Stimulated activated CD4-positive, alpha-beta T cell treated with anti-CD3 and anti-CD28 coated beads, Interleukin-4, amount 100 ng/mL, for 4 hours (primary cell): ENCODE measurements at regions not wholly inside any gene's neighbourhood (a gene's known extent, or its start where the extent isn't known, plus 50 kb on each side); places are given as distances from the start of the nearest gene placed in this dataset.
"Not testable (repeated sequence)": the region's sequence is repeated elsewhere in the genome, so short reads cannot be mapped to it uniquely, and the experiment has no call there.

Source experiments
- DNase-seq, 2 experiments: peaks; one replicate each; pipeline ENCODE4 v3.0.0-alpha.2; 2020

DNA sequence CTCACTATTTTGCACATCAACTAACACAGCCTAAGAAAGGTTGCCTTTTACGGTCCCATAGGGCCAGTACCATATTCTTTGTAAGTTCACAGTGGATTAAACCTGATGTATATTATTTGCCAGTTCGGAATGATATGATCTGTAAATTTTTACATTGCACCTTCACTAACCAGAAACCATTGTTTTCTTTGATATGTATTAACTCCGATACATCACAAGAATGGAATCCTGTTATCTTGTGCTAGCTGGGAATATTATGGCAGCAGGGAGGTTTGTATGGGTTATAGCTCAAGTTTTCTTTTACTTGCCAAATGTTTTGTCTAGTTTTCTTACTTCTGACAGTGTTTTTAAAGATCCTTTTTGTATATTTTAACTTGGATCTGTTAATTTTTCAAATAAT is 51.4 kb upstream of the S1PR1 start:
- no peak for DNase-seq

DNA sequence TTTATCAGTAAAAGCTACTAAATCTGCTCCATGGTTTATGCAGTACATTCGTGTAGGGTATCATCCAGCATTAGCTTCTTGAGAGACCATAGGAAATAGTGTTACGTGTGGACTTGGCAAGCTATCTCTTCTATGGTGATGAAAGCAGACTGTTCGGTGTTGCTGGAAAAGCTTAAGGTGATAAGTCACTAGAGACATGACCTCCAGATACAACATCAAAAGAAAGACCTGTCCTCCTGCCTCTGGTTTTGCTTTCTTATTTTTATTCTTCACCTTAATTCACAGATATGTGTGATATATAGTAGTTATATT is 53.5 kb upstream of the S1PR1 start:
- DNase-seq: no peak

DNA sequence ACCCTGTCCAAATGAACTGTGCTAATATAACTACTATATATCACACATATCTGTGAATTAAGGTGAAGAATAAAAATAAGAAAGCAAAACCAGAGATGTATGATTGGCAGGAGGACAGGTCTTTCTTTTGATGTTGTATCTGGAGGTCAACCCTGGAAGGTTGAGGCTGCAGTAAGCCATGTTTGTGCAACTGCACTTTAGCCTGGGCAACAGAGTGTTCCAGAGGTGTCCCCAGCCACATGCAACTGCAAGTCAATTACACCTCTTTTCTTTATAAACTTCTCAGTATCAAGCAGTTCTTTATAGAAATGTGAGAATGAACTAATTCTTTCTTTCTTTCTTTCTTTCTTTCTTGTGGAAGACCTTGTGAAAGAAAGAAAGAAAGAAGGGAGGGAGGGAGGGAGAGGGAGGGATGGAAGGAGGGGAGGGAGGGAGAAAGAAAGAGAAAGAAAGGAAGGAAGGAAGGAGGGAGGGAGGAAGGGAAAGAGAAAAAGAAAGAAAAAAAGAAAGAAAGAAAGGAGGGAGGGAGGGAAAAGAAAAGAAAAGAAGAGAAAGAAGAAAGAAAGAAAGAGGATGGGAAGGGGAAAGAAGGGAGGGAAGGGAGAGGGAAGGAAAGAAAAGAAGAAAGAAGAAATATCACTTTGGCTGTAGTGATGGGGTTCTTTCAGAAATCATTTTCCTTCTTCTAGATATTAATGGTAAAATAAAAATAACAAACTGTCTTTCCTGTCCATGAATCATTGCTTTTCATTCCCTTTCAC is 54.0 kb upstream of the S1PR1 start:
- no peak for DNase-seq

DNA sequence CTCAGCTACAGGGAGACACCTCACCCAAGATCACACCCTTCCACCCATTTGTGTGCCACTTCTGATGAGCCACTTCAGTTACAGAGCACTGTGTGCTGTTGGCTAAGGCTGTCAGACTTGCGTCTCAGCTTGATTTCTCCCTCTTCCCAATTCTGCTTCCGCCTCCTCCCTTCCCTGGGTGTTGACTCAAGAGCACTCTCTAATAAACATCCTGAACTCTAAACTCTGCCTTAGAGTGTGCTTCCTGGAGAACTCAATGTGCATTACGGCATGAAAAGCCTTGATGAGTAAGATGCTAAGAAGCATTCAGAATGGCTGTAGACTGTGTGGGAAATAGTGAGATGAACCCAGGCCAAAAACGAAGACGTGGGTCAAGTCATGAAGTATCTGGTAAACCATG is 54.9 kb upstream of the S1PR1 start:
- DNase-seq: no peak

GRCh38 chr1:101178688-101179491 is 57.9 kb upstream of the S1PR1 start:
- DNase-seq: peak in 1 of 2 experiments; percentile 45

- DNase-seq: peak; percentile 8 to 35
Measured at GRCh38 chr1:101178341-101178687, 58.5 kb upstream of the S1PR1 start.

GRCh38 chr1:101175886-101176285 is 60.9 kb upstream of the S1PR1 start:
- no peak for DNase-seq

DNA sequence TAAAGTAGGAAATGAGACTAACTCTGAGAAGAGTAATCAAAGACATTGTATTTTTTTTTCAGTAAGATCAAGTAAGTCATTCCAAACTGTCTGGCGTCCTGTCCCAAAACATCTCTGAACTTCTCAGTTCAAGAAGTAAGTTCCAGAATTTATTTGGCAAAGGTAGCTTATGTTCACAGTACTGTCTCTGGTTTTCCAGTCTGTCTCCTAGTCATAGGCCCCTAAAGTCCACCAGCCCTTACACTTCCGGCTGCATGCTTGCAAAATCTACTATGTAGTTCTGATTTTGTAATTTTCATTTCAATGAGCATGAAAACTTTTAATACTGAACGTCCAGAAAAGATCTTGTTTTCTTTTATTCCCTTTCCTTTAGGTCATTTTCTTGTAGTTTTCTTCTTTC is 61.4 kb upstream of the S1PR1 start:
- DNase-seq: no peak

- DNase-seq: no peak
Measured at GRCh38 chr1:101174722-101175121, 62.1 kb upstream of the S1PR1 start.

DNA sequence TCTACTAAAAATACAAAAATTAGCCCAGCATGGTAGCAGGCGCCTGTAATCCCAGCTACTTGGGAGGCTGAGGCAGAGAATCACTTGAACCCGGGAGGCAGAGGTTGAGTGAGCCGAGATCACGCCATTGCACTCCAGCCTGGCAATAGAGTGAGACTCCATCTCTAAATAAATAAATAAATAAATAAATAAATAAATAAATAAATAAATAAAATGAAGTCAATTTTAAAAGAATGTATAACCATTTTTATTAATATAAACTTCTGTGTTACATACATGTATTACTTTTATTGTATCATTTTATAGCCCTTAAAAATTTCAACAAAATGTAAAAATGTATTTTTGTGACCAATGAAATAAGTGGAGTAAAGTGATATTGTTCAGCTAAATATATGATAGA is 62.5 kb upstream of the S1PR1 start:
- DNase-seq: not testable (repeated sequence)

GRCh38 chr1:101170506-101171050 is 66.2 kb upstream of the S1PR1 start:
- DNase-seq: no peak

DNA sequence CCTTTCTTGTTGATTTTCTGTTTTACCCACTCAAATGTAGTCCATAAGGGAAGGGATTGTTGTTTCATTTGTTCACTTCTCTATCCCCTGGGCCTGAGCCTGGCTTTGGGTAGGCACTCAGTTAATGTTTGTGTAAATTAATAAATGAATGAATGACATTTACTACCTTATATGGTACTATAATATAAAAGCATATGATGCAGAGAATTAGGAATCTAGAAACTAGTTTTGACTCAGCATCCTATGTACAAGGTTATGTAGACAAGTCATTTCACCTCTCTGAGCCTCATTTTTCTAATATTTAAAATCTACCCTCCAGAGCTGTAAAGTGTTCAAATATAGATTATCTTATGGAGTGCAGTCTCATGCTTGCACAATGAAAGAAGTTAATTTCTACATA is 68.9 kb upstream of the S1PR1 start:
- no peak for DNase-seq

- DNase-seq: no peak
Measured at GRCh38 chr1:101166583-101167120, 70.2 kb upstream of the S1PR1 start.

- DNase-seq: no peak
Measured at GRCh38 chr1:101165954-101166353, 70.9 kb upstream of the S1PR1 start.

- DNase-seq: no peak
Measured at GRCh38 chr1:101165532-101165931, 71.3 kb upstream of the S1PR1 start.

GRCh38 chr1:101164776-101165175 is 72.0 kb upstream of the S1PR1 start:
- no peak for DNase-seq

DNA sequence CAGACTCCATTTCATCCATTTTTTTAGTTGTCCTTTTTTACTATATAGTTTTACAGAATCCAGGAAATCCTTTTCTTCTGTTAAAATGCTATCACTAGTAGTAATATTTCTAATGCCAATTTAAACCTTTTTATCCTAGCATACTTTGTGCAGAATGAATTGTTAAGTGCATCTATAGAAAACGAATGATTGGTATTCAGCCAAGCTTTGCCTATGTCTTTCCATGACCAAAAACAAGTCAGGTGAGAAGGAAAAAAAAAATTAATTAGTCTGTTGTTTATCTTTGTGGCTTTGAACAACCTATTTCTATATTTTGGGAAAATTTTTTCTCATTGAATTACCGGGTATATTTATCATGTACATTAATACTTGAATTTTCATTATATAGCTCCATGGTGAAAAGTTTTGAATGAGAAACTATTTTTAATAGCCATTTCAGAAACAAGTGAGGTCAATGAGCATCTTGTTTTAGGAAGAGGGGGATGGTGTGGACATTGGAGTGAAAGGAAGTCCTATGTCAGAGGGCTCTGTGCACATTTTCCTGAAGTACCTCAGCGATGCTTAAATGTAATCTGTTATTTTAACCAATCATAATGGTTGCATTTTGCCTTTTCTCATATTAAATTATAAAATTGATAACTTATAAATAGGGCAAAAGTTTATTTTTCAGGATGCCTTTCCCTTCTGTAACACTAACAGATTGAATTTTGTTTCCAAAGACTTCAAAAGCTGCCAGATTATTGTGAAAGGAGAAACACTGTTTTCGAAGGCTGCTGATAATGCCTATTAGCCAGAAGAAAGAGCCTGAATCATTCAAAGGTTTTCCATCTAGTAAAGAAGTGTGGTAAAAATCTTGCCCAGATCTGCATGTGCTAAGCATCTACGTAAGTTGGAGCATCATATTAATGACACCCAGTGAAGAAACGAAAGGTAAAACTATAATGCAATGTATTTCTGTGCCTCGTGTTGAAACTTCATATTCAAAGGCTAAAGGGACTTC is 73.8 kb upstream of the S1PR1 start:
- no peak for DNase-seq

- no peak for DNase-seq
Measured at GRCh38 chr1:101162300-101162699, 74.5 kb upstream of the S1PR1 start.

DNA sequence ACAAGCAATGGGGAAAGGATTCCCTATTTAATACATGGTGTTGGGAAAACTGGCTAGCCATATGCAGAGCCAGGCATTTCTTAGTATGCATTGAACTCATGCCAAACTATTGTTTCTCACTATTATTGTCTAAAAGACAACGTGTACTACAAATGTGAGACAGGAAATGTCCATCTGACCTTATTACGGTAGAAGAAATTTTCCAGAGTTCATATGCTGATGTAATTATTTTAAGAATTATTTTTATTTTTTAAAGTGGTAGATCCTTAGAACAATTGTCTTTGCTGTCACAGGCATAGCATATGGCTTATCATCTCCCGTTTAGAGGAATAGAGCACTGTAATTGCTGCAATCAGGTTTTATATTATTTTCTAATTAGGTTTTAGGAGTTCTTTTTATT is 75.2 kb upstream of the S1PR1 start:
- no peak for DNase-seq

GRCh38 chr1:101158424-101158823 is 78.4 kb upstream of the S1PR1 start:
- no peak for DNase-seq

- DNase-seq: no peak
Measured at GRCh38 chr1:101154547-101154946, 82.3 kb upstream of the S1PR1 start.

- DNase-seq: no peak
Measured at GRCh38 chr1:101153692-101154091, 83.1 kb upstream of the S1PR1 start.

DNA sequence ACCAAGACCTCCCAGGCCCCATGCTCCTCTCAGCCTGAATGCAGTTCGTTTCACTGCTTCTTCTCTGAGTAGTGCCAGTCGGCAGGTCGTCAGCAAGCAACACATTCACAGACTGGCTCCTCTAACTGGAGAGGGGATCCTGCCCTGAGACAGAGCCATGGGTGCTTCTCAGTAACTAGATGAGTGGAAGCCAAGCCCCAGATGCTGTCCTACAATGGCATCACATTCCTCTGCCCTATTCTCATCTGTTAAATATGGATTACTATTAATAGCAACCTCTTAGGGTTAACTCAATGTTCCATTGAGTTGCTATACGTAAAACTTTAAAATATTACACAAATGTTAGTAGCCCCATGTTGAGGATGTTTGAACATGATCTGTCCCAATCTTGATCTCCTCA is 84.2 kb upstream of the S1PR1 start:
- no peak for DNase-seq
